DMS79 treated with DMSO at 0.1 percent for 48 hours (cell line): ENCODE measurements at regions not wholly inside any gene's neighbourhood (a gene's known extent, or its start where the extent isn't known, plus 50 kb on each side); places are given as distances from the start of the nearest gene placed in this dataset.
"Not testable (repeated sequence)": the region's sequence is repeated elsewhere in the genome, so short reads cannot be mapped to it uniquely, and the experiment has no call there.

Source experiments
- DNase-seq: peaks from one replicate; lab custom pipeline; 2025; lab: John Stamatoyannopoulos, UW

- no peak for DNase-seq
Observed at GRCh38 chr7:156384706-156385105, 255.9 kb upstream of the RNF32 start.

GRCh38 chr7:156383526-156383925 is 257.0 kb upstream of the RNF32 start:
- no peak for DNase-seq

- peak; percentile 51 for DNase-seq
Observed at GRCh38 chr7:156380261-156380660, 260.3 kb upstream of the RNF32 start.

- peak; percentile 67 for DNase-seq
Observed at GRCh38 chr7:156379324-156380070, 261.1 kb upstream of the RNF32 start.

GRCh38 chr7:156378806-156379205 is 261.8 kb upstream of the RNF32 start:
- DNase-seq: no peak

- peak; percentile 25 for DNase-seq
Observed at GRCh38 chr7:156376317-156376716, 264.3 kb upstream of the RNF32 start.

- no peak for DNase-seq
Observed at GRCh38 chr7:156374335-156374734, 266.2 kb upstream of the RNF32 start.

- DNase-seq: not testable (repeated sequence)
Observed at GRCh38 chr7:156369929-156370328, 270.6 kb upstream of the RNF32 start.

GRCh38 chr7:156368053-156368843 is 272.3 kb upstream of the RNF32 start:
- DNase-seq: no peak

- DNase-seq: no peak
Observed at GRCh38 chr7:156363751-156364150, 276.8 kb upstream of the RNF32 start.

- no peak for DNase-seq
Observed at GRCh38 chr7:156360835-156361234, 279.7 kb upstream of the RNF32 start.

- no peak for DNase-seq
Observed at GRCh38 chr7:156356551-156356950, 284.0 kb upstream of the RNF32 start.

- DNase-seq: no peak
Observed at GRCh38 chr7:156353352-156353751, 287.2 kb upstream of the RNF32 start.

- not testable (repeated sequence) for DNase-seq
Observed at GRCh38 chr7:156347703-156348248, 292.8 kb upstream of the RNF32 start.

- no peak for DNase-seq
Observed at GRCh38 chr7:156347132-156347531, 293.4 kb upstream of the RNF32 start.

- DNase-seq: no peak
Observed at GRCh38 chr7:156344595-156344994, 296.0 kb upstream of the RNF32 start.

- no peak for DNase-seq
Observed at GRCh38 chr7:156334636-156335035, 305.9 kb upstream of the RNF32 start.

GRCh38 chr7:156327916-156328315 is 312.7 kb upstream of the RNF32 start:
- no peak for DNase-seq

GRCh38 chr7:156327474-156327873 is 313.1 kb upstream of the RNF32 start:
- no peak for DNase-seq

- DNase-seq: no peak
Observed at GRCh38 chr7:156324201-156324600, 316.4 kb upstream of the RNF32 start.

GRCh38 chr7:156321430-156321829 is 319.1 kb upstream of the RNF32 start:
- not testable (repeated sequence) for DNase-seq

- no peak for DNase-seq
Observed at GRCh38 chr7:156318926-156319325, 321.6 kb upstream of the RNF32 start.

- DNase-seq: no peak
Observed at GRCh38 chr7:156318426-156318825, 322.1 kb upstream of the RNF32 start.
